Natural killer cell (primary cell): ENCODE measurements at regions not wholly inside any gene's neighbourhood (a gene's known extent, or its start where the extent isn't known, plus 50 kb on each side); places are given as distances from the start of the nearest gene placed in this dataset.

Experiments
- ATAC-seq, 3 donors: fragments of 150-1000 bp in 2 of 3; fragments of 200-7000 bp in 1 of 3; cut with Tn5 transposase; 1 replicate in 1 of 3; 2 replicates in 2 of 3; pipeline ENCODE4 v1.10.0; 2021; ENCODE audit warnings: mild to moderate bottlenecking in 2 of 3, moderate library complexity in 2 of 3
- DNase-seq, 2 donors: peaks; one replicate each; pipeline versions ENCODE4 v3.0.0 to v3.0.0-alpha.2; 2013 to 2021; ENCODE audit warnings: mixed read lengths in 1 of 2
- H3K27ac ChIP-seq: one replicate; pipeline ENCODE4 v1.5.1; 2013; ENCODE audit warnings: mild to moderate bottlenecking, low read length
- H3K27me3 ChIP-seq: one replicate; pipeline ENCODE4 v1.6.1; 2013; ENCODE audit warnings: low read length; ENCODE audit not compliant: control insufficient read depth, insufficient read depth
- H3K36me3 ChIP-seq: one replicate; pipeline ENCODE4 v1.6.1; 2013; ENCODE audit warnings: low read length; ENCODE audit not compliant: control insufficient read depth, insufficient read depth
- H3K4me1 ChIP-seq: one replicate; pipeline ENCODE4 v1.6.1; 2013; ENCODE audit warnings: low read length; ENCODE audit not compliant: control insufficient read depth, insufficient read depth
- H3K4me3 ChIP-seq: one replicate; pipeline ENCODE4 v1.5.1; 2013; ENCODE audit warnings: low read length
- H3K9me3 ChIP-seq: one replicate; pipeline ENCODE4 v1.6.1; 2013; ENCODE audit warnings: low read length; ENCODE audit not compliant: control insufficient read depth, insufficient read depth
- H3K27ac Mint-ChIP-seq, 2 donors: one replicate each; pipeline ENCODE4 v1.8.0; 2022; ENCODE audit warnings: mild to moderate bottlenecking in 2 of 2, mixed read lengths in 2 of 2, moderate library complexity in 1 of 2
- H3K27me3 Mint-ChIP-seq, 2 donors: one replicate each; pipeline ENCODE4 v1.8.0; 2022; ENCODE audit warnings: low read depth in 2 of 2, mixed read lengths in 2 of 2
- H3K36me3 Mint-ChIP-seq: one replicate; pipeline ENCODE4 v1.8.0; 2022; ENCODE audit warnings: mixed read lengths
- H3K4me1 Mint-ChIP-seq, 2 donors: one replicate each; pipeline ENCODE4 v1.8.0; 2022; ENCODE audit warnings: mixed read lengths in 2 of 2
- H3K4me3 Mint-ChIP-seq: one replicate; pipeline ENCODE4 v1.8.0; 2022; ENCODE audit warnings: mild to moderate bottlenecking, moderate library complexity, mixed read lengths
- H3K9me3 Mint-ChIP-seq, 2 donors: one replicate each; pipeline ENCODE4 v1.8.0; 2022; ENCODE audit warnings: mixed read lengths in 2 of 2
- WGBS: methylation state at CpG from one replicate; pipeline ENCODE4 v1.1.7; 2013; ENCODE audit warnings: missing lambda C conversion rate; ENCODE audit not compliant: insufficient coverage; 5-methylcytosine and 5-hydroxymethylcytosine counted together
- intact Hi-C: fragments of 100-400 bp; cut with micrococcal nuclease; formaldehyde crosslinking; loops from one replicate; pipeline ENCODE4 v1.14.2; 2022
- TF ChIP-seq, protein P1 (sequence below): fragments of 200-600 bp; IDR thresholded peaks from one replicate; pipeline ENCODE4 v1.8.0; 2022; ENCODE audit warnings: antibody characterized with exemption

DNA sequence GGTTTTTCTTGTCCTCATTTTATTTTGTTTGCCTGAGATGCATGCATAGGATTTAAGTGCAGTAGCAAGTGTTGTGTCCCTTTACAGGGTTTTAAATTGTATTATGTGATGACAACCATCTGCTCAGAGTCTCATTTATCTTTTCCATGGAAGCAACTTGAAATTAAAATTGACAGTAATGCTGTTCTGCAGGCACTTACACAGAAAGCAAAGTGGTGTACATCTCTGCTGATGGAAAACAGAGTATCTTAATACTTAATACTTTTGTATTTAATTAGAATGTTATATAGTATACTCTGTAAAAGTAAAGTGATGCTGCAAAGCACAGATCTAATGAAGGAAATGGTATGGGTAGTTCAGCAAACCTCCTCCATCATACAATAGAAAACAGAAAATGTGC lies 482.9 kb downstream of the POM121L12 start:
- Mint-ChIP-seq H3K4me1 (no peaks in the 10 kb centered on the region), H3K27me3 (no peaks in the 10 kb centered on the region), H3K4me3 (no peak overlapping the region), H3K36me3 (peaks cover 26% of the 10 kb centered on the region), H3K27ac (no peak overlapping the region), H3K9me3 (peaks cover 23 to 32% of the 10 kb centered on the region in 2 donors)
- intact Hi-C loops, result loop anchor here (10.0 kb wide), 1 partner anchor 56 kb away; no protein-coding TSS in a partner anchor
- Histone ChIP-seq H3K4me1 (no peaks in the 10 kb centered on the region), H3K27me3 (no peaks in the 10 kb centered on the region), H3K9me3 (peaks cover 6% of the 10 kb centered on the region), H3K4me3 (no peak overlapping the region), H3K36me3 (no peaks in the 10 kb centered on the region), H3K27ac (no peak overlapping the region)
- DNase-seq (no peak), ATAC-seq (no peak)
- TF ChIP-seq, protein P1, sequence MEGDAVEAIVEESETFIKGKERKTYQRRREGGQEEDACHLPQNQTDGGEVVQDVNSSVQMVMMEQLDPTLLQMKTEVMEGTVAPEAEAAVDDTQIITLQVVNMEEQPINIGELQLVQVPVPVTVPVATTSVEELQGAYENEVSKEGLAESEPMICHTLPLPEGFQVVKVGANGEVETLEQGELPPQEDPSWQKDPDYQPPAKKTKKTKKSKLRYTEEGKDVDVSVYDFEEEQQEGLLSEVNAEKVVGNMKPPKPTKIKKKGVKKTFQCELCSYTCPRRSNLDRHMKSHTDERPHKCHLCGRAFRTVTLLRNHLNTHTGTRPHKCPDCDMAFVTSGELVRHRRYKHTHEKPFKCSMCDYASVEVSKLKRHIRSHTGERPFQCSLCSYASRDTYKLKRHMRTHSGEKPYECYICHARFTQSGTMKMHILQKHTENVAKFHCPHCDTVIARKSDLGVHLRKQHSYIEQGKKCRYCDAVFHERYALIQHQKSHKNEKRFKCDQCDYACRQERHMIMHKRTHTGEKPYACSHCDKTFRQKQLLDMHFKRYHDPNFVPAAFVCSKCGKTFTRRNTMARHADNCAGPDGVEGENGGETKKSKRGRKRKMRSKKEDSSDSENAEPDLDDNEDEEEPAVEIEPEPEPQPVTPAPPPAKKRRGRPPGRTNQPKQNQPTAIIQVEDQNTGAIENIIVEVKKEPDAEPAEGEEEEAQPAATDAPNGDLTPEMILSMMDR, result no peak

DNA sequence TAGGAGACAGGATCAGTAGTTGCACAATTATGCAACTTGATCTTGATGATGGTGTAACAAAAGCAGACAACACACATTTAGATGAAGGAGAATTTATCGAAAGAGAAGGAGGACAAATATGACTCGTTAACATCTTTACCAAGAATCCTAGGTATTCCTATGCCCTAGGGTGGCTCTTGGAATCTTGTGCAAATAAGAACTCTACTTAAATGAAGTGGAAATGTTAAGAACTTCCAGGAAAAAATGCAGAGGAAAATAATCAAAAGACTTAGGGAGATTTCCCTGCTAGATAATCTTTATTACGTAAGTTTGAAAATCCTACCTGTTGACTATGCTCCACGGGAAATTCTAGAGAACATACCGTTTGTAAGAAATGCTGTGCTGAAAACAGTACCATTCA lies 485.4 kb downstream of the POM121L12 start:
- H3K4me3 Mint-ChIP-seq, result no peak overlapping the region
- peaks cover 10% of the 10 kb centered on the region for H3K9me3 ChIP-seq
- DNase-seq (no peak), ATAC-seq (no peak)
- no peaks in the 10 kb centered on the region for H3K27me3 ChIP-seq
- intact Hi-C loops, result no loop called here
- no peak overlapping the region for H3K27ac ChIP-seq
- peaks cover 25 to 32% of the 10 kb centered on the region in 2 donors for H3K9me3 Mint-ChIP-seq
- H3K4me3 ChIP-seq, result no peak overlapping the region
- WGBS, result 87% methylated on average over 5 of the region's 5 CpGs
- no peak overlapping the region for H3K27ac Mint-ChIP-seq
- peaks cover 26% of the 10 kb centered on the region for H3K36me3 Mint-ChIP-seq
- H3K4me1 Mint-ChIP-seq, result no peaks in the 10 kb centered on the region
- no peaks in the 10 kb centered on the region for H3K27me3 Mint-ChIP-seq
- no peaks in the 10 kb centered on the region for H3K4me1 ChIP-seq
- TF ChIP-seq, protein P1, result no peak
- H3K36me3 ChIP-seq, result no peaks in the 10 kb centered on the region

DNA sequence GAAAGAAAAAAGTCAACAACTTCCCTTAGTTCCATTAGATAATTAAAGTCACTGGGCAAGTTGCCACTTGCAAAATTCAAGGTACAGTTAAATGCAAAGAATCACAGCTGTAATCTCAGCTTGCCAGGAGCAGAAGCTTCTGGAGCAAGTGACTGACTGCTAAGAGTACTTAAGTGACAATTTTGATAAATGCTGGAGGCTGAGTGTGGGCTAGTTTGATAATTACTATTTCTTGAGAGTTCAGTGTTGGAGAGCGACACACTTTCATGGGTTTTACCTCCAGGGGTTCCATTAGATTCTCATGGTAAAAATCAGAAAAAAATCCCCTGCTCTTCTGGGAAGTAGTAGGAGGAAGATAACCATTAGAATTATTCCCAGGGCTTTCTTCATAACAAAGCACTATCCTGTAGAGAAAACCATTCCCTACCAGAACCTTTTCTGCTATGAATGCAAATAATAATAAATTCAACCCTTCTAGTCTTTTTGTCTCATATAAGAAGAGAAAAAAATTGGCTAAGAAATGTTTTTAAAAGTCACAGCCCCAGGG lies 486.3 kb downstream of the POM121L12 start:
- Histone ChIP-seq H3K27ac (no peak overlapping the region), H3K4me1 (no peaks in the 10 kb centered on the region), H3K9me3 (peaks cover 12% of the 10 kb centered on the region), H3K36me3 (no peaks in the 10 kb centered on the region), H3K27me3 (no peaks in the 10 kb centered on the region), H3K4me3 (no peak overlapping the region)
- TF ChIP-seq, protein P1, result no peak
- Mint-ChIP-seq H3K27me3 (no peaks in the 10 kb centered on the region), H3K36me3 (peaks cover 18% of the 10 kb centered on the region), H3K9me3 (peaks cover 22 to 33% of the 10 kb centered on the region in 2 donors), H3K4me1 (no peaks in the 10 kb centered on the region), H3K27ac (no peak overlapping the region), H3K4me3 (no peak overlapping the region)
- 86% methylated on average over 1 of the region's 1 CpG for WGBS
- intact Hi-C loops, result no loop called here
- no peak for DNase-seq
- ATAC-seq, result no peak

DNA sequence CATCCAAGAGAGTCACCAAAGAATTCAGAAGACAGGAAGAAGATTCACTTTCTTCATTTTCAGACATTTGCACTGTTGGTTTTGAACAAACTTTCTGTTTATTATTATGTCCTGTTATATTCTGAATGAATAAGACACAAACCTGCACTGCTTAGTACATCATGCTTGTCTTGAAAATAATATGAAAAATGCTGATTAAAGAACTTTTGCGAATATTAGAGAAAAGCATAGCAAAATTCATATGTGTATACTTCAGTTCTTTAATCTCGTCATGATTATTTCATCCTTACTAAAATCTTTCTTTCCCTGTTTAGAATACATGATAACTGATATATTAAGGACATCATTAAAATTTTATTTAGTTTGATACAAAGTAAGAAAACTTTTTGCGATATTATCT lies 504.1 kb downstream of the POM121L12 start:
- peaks cover 15 to 38% of the 10 kb centered on the region in 2 donors for H3K9me3 Mint-ChIP-seq
- H3K4me1 Mint-ChIP-seq, result no peaks in the 10 kb centered on the region
- no peaks in the 10 kb centered on the region for H3K27me3 Mint-ChIP-seq
- TF ChIP-seq, protein P1, result no peak
- H3K36me3 ChIP-seq, result no peaks in the 10 kb centered on the region
- H3K4me3 ChIP-seq, result no peak overlapping the region
- H3K27ac Mint-ChIP-seq, result no peak overlapping the region
- no CpG with 5 or more reads among the region's 3 CpGs for WGBS
- DNase-seq, result no peak
- H3K4me1 ChIP-seq, result no peaks in the 10 kb centered on the region
- H3K27ac ChIP-seq, result no peak overlapping the region
- H3K36me3 Mint-ChIP-seq, result no peaks in the 10 kb centered on the region
- ATAC-seq, result no peak
- no peaks in the 10 kb centered on the region for H3K27me3 ChIP-seq
- H3K9me3 ChIP-seq, result peaks cover 6% of the 10 kb centered on the region
- H3K4me3 Mint-ChIP-seq, result no peak overlapping the region
- intact Hi-C loops, result no loop called here
